Ascending aorta (tissue), 2 donors: ENCODE measurements at regions not wholly inside any gene's neighbourhood (a gene's known extent, or its start where the extent isn't known, plus 50 kb on each side); places are given as distances from the start of the nearest gene placed in this dataset.
"Not testable (repeated sequence)": the region's sequence is repeated elsewhere in the genome, so short reads cannot be mapped to it uniquely, and the experiment has no call there.

Source experiments
- DNase-seq, 2 donors: peaks; one replicate each; pipeline ENCODE4 v3.0.0-alpha.2; 2019; ENCODE audit warnings: low spot score in 2 of 2
- H3K27ac ChIP-seq, 2 donors: fragments of 200-600 bp; sonication (generic); one replicate each; pipeline ENCODE4 v1.5.1; 2016 to 2017; ENCODE audit warnings: mild to moderate bottlenecking in 1 of 2
- H3K27me3 ChIP-seq: fragments of 200-600 bp; sonication (generic); one replicate; pipeline ENCODE4 v1.5.1; 2017
- H3K36me3 ChIP-seq, 2 donors: fragments of 200-600 bp; sonication (generic); one replicate each; pipeline ENCODE4 v1.5.1; 2016
- H3K4me1 ChIP-seq, 2 donors: fragments of 200-600 bp; sonication (generic); one replicate each; pipeline ENCODE4 v1.5.1; 2016 to 2017; ENCODE audit warnings: mild to moderate bottlenecking in 1 of 2
- H3K4me3 ChIP-seq, 2 donors: fragments of 200-600 bp; sonication (generic); one replicate each; pipeline ENCODE4 v1.5.1; 2016 to 2017; ENCODE audit warnings: mild to moderate bottlenecking in 1 of 2
- H3K9me3 ChIP-seq, 2 donors: fragments of 200-600 bp; sonication (generic); one replicate each; pipeline ENCODE4 v1.5.1; 2016
- CTCF ChIP-seq, 3 experiments: fragments of 200-600 bp in 2 of 3; fragments of 450-650 bp in 1 of 3; sonication (generic) in 2 of 3; IDR thresholded peaks; one replicate each; pipeline ENCODE4 v1.5.1; 2016 to 2019; ENCODE audit warnings: antibody characterized with exemption in 3 of 3, mild to moderate bottlenecking in 1 of 3, moderate library complexity in 1 of 3
- intact Hi-C: fragments of 100-400 bp; cut with DNase I; formaldehyde crosslinking; loops from one replicate; pipeline ENCODE4 v1.15.1; 2023

GRCh38 chr7:36051501-36051900, 101.6 kb upstream of the EEPD1 start:
- H3K4me3 ChIP-seq: no peak overlapping the region
- no peaks in the 10 kb centered on the region for H3K27me3 ChIP-seq
- H3K9me3 ChIP-seq: no peaks in the 10 kb centered on the region
- no peak overlapping the region for H3K27ac ChIP-seq
- TF ChIP-seq CTCF (IDR thresholded peaks at IDR 0.05): no peak
- no peak for DNase-seq
- intact Hi-C loops: no loop called here
- H3K4me1 ChIP-seq: peaks cover 5 to 21% of the 10 kb centered on the region in 2 donors
- H3K36me3 ChIP-seq: no peaks in the 10 kb centered on the region

- DNase-seq: no peak
- no peaks in the 10 kb centered on the region for H3K9me3 ChIP-seq
- TF ChIP-seq CTCF (IDR thresholded peaks at IDR 0.05): no peak
- H3K4me1 ChIP-seq: peaks cover 0 to 7% of the 10 kb centered on the region in 2 donors
- no peak overlapping the region for H3K4me3 ChIP-seq
- H3K27ac ChIP-seq: no peak overlapping the region
- H3K27me3 ChIP-seq: no peaks in the 10 kb centered on the region
- H3K36me3 ChIP-seq: no peaks in the 10 kb centered on the region
- intact Hi-C loops: no loop called here
Measured at GRCh38 chr7:36053589-36053988, 99.5 kb upstream of the EEPD1 start.

- Histone ChIP-seq H3K9me3 (no peaks in the 10 kb centered on the region), H3K4me1 (no peaks in the 10 kb centered on the region), H3K27ac (no peak overlapping the region), H3K27me3 (no peaks in the 10 kb centered on the region), H3K36me3 (no peaks in the 10 kb centered on the region), H3K4me3 (no peak overlapping the region)
- TF ChIP-seq CTCF (IDR thresholded peaks at IDR 0.05): no peak
- intact Hi-C loops: no loop called here
- DNase-seq: no peak
Measured at GRCh38 chr7:36054637-36055036, 98.4 kb upstream of the EEPD1 start.

GRCh38 chr7:36055207-36055606, 97.8 kb upstream of the EEPD1 start:
- H3K9me3 ChIP-seq: no peaks in the 10 kb centered on the region
- intact Hi-C loops: no loop called here
- H3K4me1 ChIP-seq: no peaks in the 10 kb centered on the region
- no peak for DNase-seq
- no peaks in the 10 kb centered on the region for H3K36me3 ChIP-seq
- no peak for TF ChIP-seq CTCF (IDR thresholded peaks at IDR 0.05)
- no peak overlapping the region for H3K27ac ChIP-seq
- no peaks in the 10 kb centered on the region for H3K27me3 ChIP-seq
- no peak overlapping the region for H3K4me3 ChIP-seq

GRCh38 chr7:36057323-36057722, 95.7 kb upstream of the EEPD1 start:
- no peak for DNase-seq
- Histone ChIP-seq H3K36me3 (no peaks in the 10 kb centered on the region), H3K27ac (no peak overlapping the region), H3K9me3 (no peaks in the 10 kb centered on the region), H3K27me3 (no peaks in the 10 kb centered on the region), H3K4me3 (no peak overlapping the region), H3K4me1 (no peaks in the 10 kb centered on the region)
- intact Hi-C loops: no loop called here
- TF ChIP-seq CTCF (IDR thresholded peaks at IDR 0.05): no peak

- intact Hi-C loops: no loop called here
- H3K36me3 ChIP-seq: no peaks in the 10 kb centered on the region
- H3K27me3 ChIP-seq: no peaks in the 10 kb centered on the region
- no peak for DNase-seq
- no peaks in the 10 kb centered on the region for H3K9me3 ChIP-seq
- H3K4me3 ChIP-seq: no peak overlapping the region
- no peak overlapping the region for H3K27ac ChIP-seq
- TF ChIP-seq CTCF (IDR thresholded peaks at IDR 0.05): no peak
- no peaks in the 10 kb centered on the region for H3K4me1 ChIP-seq
Measured at GRCh38 chr7:36058020-36058592, 94.9 kb upstream of the EEPD1 start.

- H3K27ac ChIP-seq, intact Hi-C loops, H3K9me3 ChIP-seq, H3K4me1 ChIP-seq, H3K27me3 ChIP-seq, H3K36me3 ChIP-seq, H3K4me3 ChIP-seq, DNase-seq: not testable (repeated sequence)
Measured at GRCh38 chr7:36060388-36060787, 92.7 kb upstream of the EEPD1 start.
